HEK293 (cell line): ENCODE measurements at regions not wholly inside any gene's neighbourhood (a gene's known extent, or its start where the extent isn't known, plus 50 kb on each side); places are given as distances from the start of the nearest gene placed in this dataset.

Source experiments
- CTCF ChIA-PET: fragments of 350-600 bp; formaldehyde crosslinking; extraction: SDS; loops from one replicate; lab custom pipeline; 2021; ENCODE audit warnings: antibody characterized with exemption; lab: Yijun Ruan, JAX
- POLR2A ChIA-PET: fragments of 300-600 bp; formaldehyde crosslinking; extraction: SDS; loops from one replicate; lab custom pipeline; 2020; ENCODE audit warnings: antibody characterized with exemption, inconsistent platforms; lab: Yijun Ruan, JAX
- H3K27ac ChIP-seq: fragments of 200-500 bp; sonication (Bioruptor generic); 2 replicates; pipeline ENCODE4 v1.5.1; 2014; ENCODE audit warnings: low read depth, low read length, control low read depth, inconsistent platforms; ENCODE audit errors: extremely low read depth
- H3K36me3 ChIP-seq, 2 experiments: fragments of 200-500 bp in 1 of 2; sonication (Bioruptor generic) in 1 of 2; 1 replicate in 1 of 2; 2 replicates in 1 of 2; pipeline ENCODE4 v1.5.1; 2014 to 2017; ENCODE audit warnings: inconsistent platforms in 2 of 2, low read length in 2 of 2; ENCODE audit not compliant: control insufficient read depth in 2 of 2, insufficient read depth in 1 of 2
- H3K4me1 ChIP-seq: fragments of 200-500 bp; sonication (Bioruptor generic); 2 replicates; pipeline ENCODE4 v1.5.1; 2014; ENCODE audit warnings: mild to moderate bottlenecking, low read length, inconsistent platforms; ENCODE audit not compliant: control insufficient read depth, insufficient read depth
- H3K4me3 ChIP-seq: 2 replicates; pipeline ENCODE4 v1.5.1; 2011; ENCODE audit warnings: low read depth, mild to moderate bottlenecking, control low read depth, low read length, moderate library complexity
- H3K9me3 ChIP-seq: fragments of 200-500 bp; sonication (Bioruptor generic); 2 replicates; pipeline ENCODE4 v1.5.1; 2014; ENCODE audit warnings: low read depth, low read length, inconsistent platforms; ENCODE audit not compliant: control insufficient read depth, insufficient read depth
- FEZF1 ChIP-seq: fragments of 450-650 bp; formaldehyde crosslinking; IDR thresholded peaks from 2 replicates; pipeline ENCODE4 v1.5.1; 2016; ENCODE audit warnings: missing biosample characterization, missing genetic modification characterization
- KLF16 ChIP-seq: fragments of 450-650 bp; formaldehyde crosslinking; IDR thresholded peaks from 2 replicates; pipeline ENCODE4 v1.5.1; 2017; ENCODE audit warnings: missing biosample characterization, missing genetic modification characterization
- SCRT1 ChIP-seq: fragments of 450-650 bp; formaldehyde crosslinking; IDR thresholded peaks from 2 replicates; pipeline ENCODE4 v1.5.1; 2016; ENCODE audit warnings: missing biosample characterization, missing genetic modification characterization, borderline replicate concordance
- TCF7L2 ChIP-seq: IDR thresholded peaks from 2 replicates; pipeline ENCODE4 v1.6.1; 2011; ENCODE audit warnings: low read depth, mild to moderate bottlenecking, inconsistent platforms, low read length, moderate library complexity, borderline replicate concordance
- TRIM28 ChIP-seq: IDR thresholded peaks from 2 replicates; pipeline ENCODE4 v1.6.1; 2011; ENCODE audit warnings: low read length, control low read depth, borderline replicate concordance
- ZIC2 ChIP-seq: fragments of 450-650 bp; formaldehyde crosslinking; IDR thresholded peaks from 2 replicates; pipeline ENCODE4 v1.5.1; 2016; ENCODE audit warnings: missing biosample characterization, missing genetic modification characterization
- ZNF140 ChIP-seq: fragments of 450-650 bp; formaldehyde crosslinking; IDR thresholded peaks from 2 replicates; pipeline ENCODE4 v1.5.1; 2016; ENCODE audit warnings: missing biosample characterization, missing genetic modification characterization
- ZNF175 ChIP-seq: fragments of 450-650 bp; formaldehyde crosslinking; IDR thresholded peaks from 2 replicates; pipeline ENCODE4 v1.5.1; 2016; ENCODE audit warnings: missing biosample characterization, missing genetic modification characterization
- ZNF223 ChIP-seq: fragments of 450-650 bp; formaldehyde crosslinking; IDR thresholded peaks from 2 replicates; pipeline ENCODE4 v1.5.1; 2016; ENCODE audit warnings: missing biosample characterization, missing genetic modification characterization
- ZNF24 ChIP-seq: fragments of 450-650 bp; formaldehyde crosslinking; IDR thresholded peaks from 2 replicates; pipeline ENCODE4 v1.5.1; 2016; ENCODE audit warnings: missing biosample characterization, missing genetic modification characterization
- ZNF274 ChIP-seq, 2 experiments: fragments of 200-500 bp in 1 of 2; fragments of 450-650 bp in 1 of 2; sonication (Bioruptor generic) in 1 of 2; formaldehyde crosslinking in 1 of 2; IDR thresholded peaks; 2 replicates each; pipeline versions ENCODE4 v1.5.1 to v1.6.1; 2014 to 2016; ENCODE audit warnings: borderline replicate concordance in 1 of 2, inconsistent platforms in 1 of 2, low read length in 1 of 2, missing biosample characterization in 1 of 2, missing genetic modification characterization in 1 of 2
- ZNF473 ChIP-seq: fragments of 450-650 bp; formaldehyde crosslinking; IDR thresholded peaks from 2 replicates; pipeline ENCODE4 v1.5.1; 2017; ENCODE audit warnings: missing biosample characterization, missing genetic modification characterization
- ZNF48 ChIP-seq: fragments of 450-650 bp; formaldehyde crosslinking; IDR thresholded peaks from 2 replicates; pipeline ENCODE4 v1.5.1; 2016; ENCODE audit warnings: missing biosample characterization, missing genetic modification characterization
- ZNF521 ChIP-seq: fragments of 450-650 bp; formaldehyde crosslinking; IDR thresholded peaks from 2 replicates; pipeline ENCODE4 v1.5.1; 2017; ENCODE audit warnings: missing biosample characterization, mild to moderate bottlenecking, missing genetic modification characterization
- ZNF529 ChIP-seq: fragments of 450-650 bp; formaldehyde crosslinking; IDR thresholded peaks from 2 replicates; pipeline ENCODE4 v1.5.1; 2017; ENCODE audit warnings: missing genetic modification characterization, missing biosample characterization; ENCODE audit not compliant: insufficient replicate concordance
- ZNF571 ChIP-seq: fragments of 450-650 bp; formaldehyde crosslinking; IDR thresholded peaks from 2 replicates; pipeline ENCODE4 v1.5.0; 2017; ENCODE audit warnings: missing biosample characterization, missing genetic modification characterization
- TF ChIP-seq, protein P1 (sequence below): fragments of 450-650 bp; formaldehyde crosslinking; optimal IDR thresholded peaks from 2 replicates; pipeline ENCODE3; 2016; ENCODE audit warnings: missing biosample characterization, mild to moderate bottlenecking, missing genetic modification characterization
- TF ChIP-seq, protein P2 (sequence below): fragments of 450-650 bp; formaldehyde crosslinking; IDR thresholded peaks from 2 replicates; pipeline ENCODE4 v1.5.1; 2017; ENCODE audit warnings: missing biosample characterization, missing genetic modification characterization
- TF ChIP-seq, protein P3 (sequence below): fragments of 450-650 bp; formaldehyde crosslinking; IDR thresholded peaks from 2 replicates; pipeline ENCODE4 v1.5.0; 2017; ENCODE audit warnings: missing biosample characterization, missing genetic modification characterization, borderline replicate concordance
- TF ChIP-seq, protein P4 (sequence below): fragments of 450-650 bp; formaldehyde crosslinking; IDR thresholded peaks from 2 replicates; pipeline ENCODE4 v1.5.1; 2016; ENCODE audit warnings: missing biosample characterization, missing genetic modification characterization

DNA sequence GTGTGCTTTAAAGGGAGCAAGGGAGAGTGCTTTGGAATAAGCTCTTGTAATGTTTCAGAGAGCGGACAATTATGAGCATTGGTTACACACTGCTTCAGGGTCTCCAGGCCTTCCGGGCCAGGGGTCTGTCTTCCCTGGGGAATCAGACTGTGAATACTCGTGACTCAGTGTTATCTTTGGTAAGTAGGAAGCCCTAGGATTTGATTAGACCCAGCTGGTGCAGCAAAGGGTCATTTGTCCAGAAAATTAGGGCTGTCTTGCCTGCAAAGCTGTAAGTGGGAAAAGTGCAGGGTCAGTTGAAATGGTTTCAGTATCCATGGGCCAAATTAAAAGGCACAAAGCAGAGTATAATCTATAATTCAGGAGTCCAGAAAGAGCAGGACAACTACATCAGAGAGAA, 475.6 kb downstream of the MED13L start (continued):
- TF ChIP-seq ZIC2 (tag by site-specific recombination), result no peak
- TF ChIP-seq ZNF529 (tag by site-specific recombination), result no peak
- TF ChIP-seq ZNF274 (IDR thresholded peaks at IDR 0.05; ENCODE audit: low read length), result no peak
- no peak for TF ChIP-seq ZNF274 (tag by site-specific recombination; IDR thresholded peaks at IDR 0.05; ENCODE audit: borderline replicate concordance)
- no peak for TF ChIP-seq ZNF24 (tag by site-specific recombination)
- TF ChIP-seq, all 188 proteins: peak for 0

DNA sequence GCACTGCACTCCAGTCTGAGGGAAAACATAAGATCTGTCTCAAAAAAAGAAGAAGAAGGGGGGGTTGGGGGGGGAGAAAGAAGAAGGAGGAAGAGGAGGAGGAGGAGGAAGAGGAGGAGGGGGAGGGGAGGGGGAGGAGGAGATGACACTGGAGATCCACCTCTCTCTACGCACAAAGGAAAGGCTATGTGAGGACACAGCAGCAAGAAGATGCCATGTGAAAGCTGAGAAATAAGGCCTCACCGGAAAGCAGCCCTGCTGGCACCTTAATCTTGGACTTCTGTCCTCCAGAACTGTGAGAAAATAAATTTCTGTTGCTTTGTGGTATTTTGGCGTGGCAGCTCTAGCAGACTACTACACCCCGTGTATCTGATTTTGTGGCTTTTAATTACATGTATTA, 477.9 kb downstream of the MED13L start:
- no peaks in the 10 kb centered on the region for H3K36me3 ChIP-seq
- CTCF ChIA-PET, result interaction anchor here (0.6 kb wide), 1 partner anchor 1745 kb away, joined by 3 read pairs; no protein-coding TSS in a partner anchor
- no peaks in the 10 kb centered on the region for H3K4me1 ChIP-seq
- no peak for TF ChIP-seq ZNF521 (tag by site-specific recombination)
- no peak for TF ChIP-seq KLF16 (tag by site-specific recombination)
- TF ChIP-seq, protein P1, sequence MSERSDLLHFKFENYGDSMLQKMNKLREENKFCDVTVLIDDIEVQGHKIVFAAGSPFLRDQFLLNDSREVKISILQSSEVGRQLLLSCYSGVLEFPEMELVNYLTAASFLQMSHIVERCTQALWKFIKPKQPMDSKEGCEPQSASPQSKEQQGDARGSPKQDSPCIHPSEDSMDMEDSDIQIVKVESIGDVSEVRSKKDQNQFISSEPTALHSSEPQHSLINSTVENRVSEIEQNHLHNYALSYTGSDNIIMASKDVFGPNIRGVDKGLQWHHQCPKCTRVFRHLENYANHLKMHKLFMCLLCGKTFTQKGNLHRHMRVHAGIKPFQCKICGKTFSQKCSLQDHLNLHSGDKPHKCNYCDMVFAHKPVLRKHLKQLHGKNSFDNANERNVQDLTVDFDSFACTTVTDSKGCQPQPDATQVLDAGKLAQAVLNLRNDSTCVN (tag by site-specific recombination), result no peak
- TF ChIP-seq ZIC2 (tag by site-specific recombination), result no peak
- TF ChIP-seq, all 188 proteins: peak for 0
- H3K27ac ChIP-seq, result no peak overlapping the region
- H3K4me3 ChIP-seq, result no peak overlapping the region
- POLR2A ChIA-PET, result no interaction called here
- H3K9me3 ChIP-seq, result no peaks in the 10 kb centered on the region

DNA sequence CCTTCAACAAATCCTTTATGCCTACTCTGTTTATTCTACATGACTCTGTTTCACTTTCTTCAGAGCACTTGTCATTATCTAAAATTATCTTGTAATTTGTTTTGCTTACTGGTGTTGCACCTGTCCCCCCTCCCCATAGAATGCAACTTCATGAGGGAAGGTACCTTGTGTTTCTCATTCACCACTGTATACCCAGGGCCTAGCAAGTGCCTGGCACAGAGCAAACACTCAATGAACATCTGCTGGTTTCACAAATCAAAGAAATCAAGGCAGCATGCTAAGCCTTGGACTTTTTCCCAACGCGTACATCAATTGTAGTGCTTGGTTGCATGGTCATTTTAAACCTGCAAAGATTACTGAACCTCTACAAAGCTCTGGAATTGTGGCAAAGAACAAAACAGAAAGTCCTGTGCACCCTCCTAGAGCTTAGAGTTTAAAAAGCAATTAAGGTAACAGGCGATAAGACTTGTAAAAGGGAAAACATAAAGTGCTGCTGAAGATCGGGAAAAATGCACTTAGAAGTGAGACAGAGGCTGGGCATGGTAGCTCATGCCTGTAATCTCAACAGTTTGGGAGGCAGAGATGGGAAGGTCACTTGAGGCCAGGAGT, 479.1 kb downstream of the MED13L start:
- ChIA-PET POLR2A (no interaction called here), CTCF (interaction anchor here (0.6 to 0.9 kb wide), 2 partner anchors 273 to 1044 kb away, joined by 3 to 4 read pairs; no protein-coding TSS in a partner anchor)
- H3K4me3 ChIP-seq, result no peak overlapping the region
- no peak overlapping the region for H3K27ac ChIP-seq
- no peaks in the 10 kb centered on the region for H3K4me1 ChIP-seq
- no peaks in the 10 kb centered on the region for H3K9me3 ChIP-seq
- H3K36me3 ChIP-seq, result no peaks in the 10 kb centered on the region
- TF ChIP-seq ZNF48 (no peak), ZNF140 (no peak), TRIM28 (peak; percentile 88), FEZF1 (tag by site-specific recombination) (peak; percentile 78)
- TF ChIP-seq, protein P2, sequence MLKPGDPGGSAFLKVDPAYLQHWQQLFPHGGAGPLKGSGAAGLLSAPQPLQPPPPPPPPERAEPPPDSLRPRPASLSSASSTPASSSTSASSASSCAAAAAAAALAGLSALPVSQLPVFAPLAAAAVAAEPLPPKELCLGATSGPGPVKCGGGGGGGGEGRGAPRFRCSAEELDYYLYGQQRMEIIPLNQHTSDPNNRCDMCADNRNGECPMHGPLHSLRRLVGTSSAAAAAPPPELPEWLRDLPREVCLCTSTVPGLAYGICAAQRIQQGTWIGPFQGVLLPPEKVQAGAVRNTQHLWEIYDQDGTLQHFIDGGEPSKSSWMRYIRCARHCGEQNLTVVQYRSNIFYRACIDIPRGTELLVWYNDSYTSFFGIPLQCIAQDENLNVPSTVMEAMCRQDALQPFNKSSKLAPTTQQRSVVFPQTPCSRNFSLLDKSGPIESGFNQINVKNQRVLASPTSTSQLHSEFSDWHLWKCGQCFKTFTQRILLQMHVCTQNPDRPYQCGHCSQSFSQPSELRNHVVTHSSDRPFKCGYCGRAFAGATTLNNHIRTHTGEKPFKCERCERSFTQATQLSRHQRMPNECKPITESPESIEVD (tag by site-specific recombination), result 0 out of 2 replicates have a peak, but pooled peaks have one; percentile 17
- TF ChIP-seq, protein P3, sequence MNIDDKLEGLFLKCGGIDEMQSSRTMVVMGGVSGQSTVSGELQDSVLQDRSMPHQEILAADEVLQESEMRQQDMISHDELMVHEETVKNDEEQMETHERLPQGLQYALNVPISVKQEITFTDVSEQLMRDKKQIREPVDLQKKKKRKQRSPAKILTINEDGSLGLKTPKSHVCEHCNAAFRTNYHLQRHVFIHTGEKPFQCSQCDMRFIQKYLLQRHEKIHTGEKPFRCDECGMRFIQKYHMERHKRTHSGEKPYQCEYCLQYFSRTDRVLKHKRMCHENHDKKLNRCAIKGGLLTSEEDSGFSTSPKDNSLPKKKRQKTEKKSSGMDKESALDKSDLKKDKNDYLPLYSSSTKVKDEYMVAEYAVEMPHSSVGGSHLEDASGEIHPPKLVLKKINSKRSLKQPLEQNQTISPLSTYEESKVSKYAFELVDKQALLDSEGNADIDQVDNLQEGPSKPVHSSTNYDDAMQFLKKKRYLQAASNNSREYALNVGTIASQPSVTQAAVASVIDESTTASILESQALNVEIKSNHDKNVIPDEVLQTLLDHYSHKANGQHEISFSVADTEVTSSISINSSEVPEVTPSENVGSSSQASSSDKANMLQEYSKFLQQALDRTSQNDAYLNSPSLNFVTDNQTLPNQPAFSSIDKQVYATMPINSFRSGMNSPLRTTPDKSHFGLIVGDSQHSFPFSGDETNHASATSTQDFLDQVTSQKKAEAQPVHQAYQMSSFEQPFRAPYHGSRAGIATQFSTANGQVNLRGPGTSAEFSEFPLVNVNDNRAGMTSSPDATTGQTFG (tag by site-specific recombination), result no peak

DNA sequence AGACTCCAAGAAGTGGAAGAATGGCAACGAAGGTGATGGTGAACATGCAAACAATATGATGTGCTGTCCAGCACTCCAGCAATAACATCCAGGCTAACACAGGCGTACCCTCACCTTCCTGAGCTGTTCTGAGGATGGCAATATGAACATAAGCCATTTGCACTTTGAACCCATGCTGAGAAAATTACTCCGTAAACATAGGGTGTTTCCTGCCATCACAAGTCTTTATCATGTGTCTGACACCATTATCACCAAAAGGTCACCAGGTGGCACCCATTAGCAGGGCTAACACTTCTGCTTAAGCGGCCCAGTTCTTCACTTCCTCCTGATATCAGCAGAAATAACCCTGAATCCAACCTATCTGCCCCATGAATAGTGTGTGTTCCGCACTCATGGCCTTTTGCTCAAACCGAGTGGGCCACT, 482.8 kb downstream of the MED13L start:
- no peaks in the 10 kb centered on the region for H3K36me3 ChIP-seq
- no peaks in the 10 kb centered on the region for H3K4me1 ChIP-seq
- POLR2A ChIA-PET, result no interaction called here
- no peak overlapping the region for H3K4me3 ChIP-seq
- CTCF ChIA-PET, result no interaction called here
- no peaks in the 10 kb centered on the region for H3K9me3 ChIP-seq
- no peak overlapping the region for H3K27ac ChIP-seq
- no peak for TF ChIP-seq ZNF274 (IDR thresholded peaks at IDR 0.05; ENCODE audit: low read length)
- no peak for TF ChIP-seq ZNF274 (tag by site-specific recombination; IDR thresholded peaks at IDR 0.05; ENCODE audit: borderline replicate concordance)
- no peak for TF ChIP-seq ZNF473 (tag by site-specific recombination)
- peak; percentile 29; the same call in 1 of the 2 replicates for TF ChIP-seq TCF7L2
- TF ChIP-seq ZNF571 (tag by site-specific recombination), result no peak
- no peak for TF ChIP-seq ZNF223
- TF ChIP-seq FEZF1 (tag by site-specific recombination), result peak; percentile 61
- TF ChIP-seq ZNF175, result no peak
- TF ChIP-seq, protein P4, sequence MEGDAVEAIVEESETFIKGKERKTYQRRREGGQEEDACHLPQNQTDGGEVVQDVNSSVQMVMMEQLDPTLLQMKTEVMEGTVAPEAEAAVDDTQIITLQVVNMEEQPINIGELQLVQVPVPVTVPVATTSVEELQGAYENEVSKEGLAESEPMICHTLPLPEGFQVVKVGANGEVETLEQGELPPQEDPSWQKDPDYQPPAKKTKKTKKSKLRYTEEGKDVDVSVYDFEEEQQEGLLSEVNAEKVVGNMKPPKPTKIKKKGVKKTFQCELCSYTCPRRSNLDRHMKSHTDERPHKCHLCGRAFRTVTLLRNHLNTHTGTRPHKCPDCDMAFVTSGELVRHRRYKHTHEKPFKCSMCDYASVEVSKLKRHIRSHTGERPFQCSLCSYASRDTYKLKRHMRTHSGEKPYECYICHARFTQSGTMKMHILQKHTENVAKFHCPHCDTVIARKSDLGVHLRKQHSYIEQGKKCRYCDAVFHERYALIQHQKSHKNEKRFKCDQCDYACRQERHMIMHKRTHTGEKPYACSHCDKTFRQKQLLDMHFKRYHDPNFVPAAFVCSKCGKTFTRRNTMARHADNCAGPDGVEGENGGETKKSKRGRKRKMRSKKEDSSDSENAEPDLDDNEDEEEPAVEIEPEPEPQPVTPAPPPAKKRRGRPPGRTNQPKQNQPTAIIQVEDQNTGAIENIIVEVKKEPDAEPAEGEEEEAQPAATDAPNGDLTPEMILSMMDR (tag by site-specific recombination), result peak; percentile 18; the same call in 1 of the 2 replicates
- no peak for TF ChIP-seq SCRT1
